GM12873 (cell line): ENCODE measurements at regions not wholly inside any gene's neighbourhood (a gene's known extent, or its start where the extent isn't known, plus 50 kb on each side); places are given as distances from the start of the nearest gene placed in this dataset.

Experiments used
- TF ChIP-seq, protein P1 (sequence below): IDR thresholded peaks from 2 replicates; pipeline ENCODE4 v1.5.1; 2012; ENCODE audit warnings: low read depth, mild to moderate bottlenecking, moderate library complexity, low read length, control low read depth; ENCODE audit not compliant: insufficient read depth; ENCODE audit errors: missing control alignments

DNA sequence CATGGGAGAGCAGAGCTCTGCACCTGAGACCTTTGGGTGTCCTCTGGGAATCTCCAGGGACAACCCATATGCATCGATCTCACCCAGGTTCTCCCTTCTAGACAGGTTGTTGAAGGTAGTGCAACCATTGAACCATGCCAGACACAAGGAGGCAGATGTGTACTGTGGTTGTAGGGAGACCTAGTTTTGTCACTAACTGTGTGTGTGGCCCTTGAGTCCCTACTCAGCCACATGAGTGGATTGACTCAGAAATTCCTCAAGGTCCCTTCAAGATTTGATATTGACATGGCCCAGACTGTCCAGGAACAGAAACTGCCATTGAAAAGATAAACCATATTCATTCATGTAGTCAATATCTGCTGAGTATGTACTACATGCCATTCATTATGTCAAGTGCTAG, 396.4 kb upstream of the CCL2 start:
- TF ChIP-seq, protein P1, sequence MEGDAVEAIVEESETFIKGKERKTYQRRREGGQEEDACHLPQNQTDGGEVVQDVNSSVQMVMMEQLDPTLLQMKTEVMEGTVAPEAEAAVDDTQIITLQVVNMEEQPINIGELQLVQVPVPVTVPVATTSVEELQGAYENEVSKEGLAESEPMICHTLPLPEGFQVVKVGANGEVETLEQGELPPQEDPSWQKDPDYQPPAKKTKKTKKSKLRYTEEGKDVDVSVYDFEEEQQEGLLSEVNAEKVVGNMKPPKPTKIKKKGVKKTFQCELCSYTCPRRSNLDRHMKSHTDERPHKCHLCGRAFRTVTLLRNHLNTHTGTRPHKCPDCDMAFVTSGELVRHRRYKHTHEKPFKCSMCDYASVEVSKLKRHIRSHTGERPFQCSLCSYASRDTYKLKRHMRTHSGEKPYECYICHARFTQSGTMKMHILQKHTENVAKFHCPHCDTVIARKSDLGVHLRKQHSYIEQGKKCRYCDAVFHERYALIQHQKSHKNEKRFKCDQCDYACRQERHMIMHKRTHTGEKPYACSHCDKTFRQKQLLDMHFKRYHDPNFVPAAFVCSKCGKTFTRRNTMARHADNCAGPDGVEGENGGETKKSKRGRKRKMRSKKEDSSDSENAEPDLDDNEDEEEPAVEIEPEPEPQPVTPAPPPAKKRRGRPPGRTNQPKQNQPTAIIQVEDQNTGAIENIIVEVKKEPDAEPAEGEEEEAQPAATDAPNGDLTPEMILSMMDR: no peak

DNA sequence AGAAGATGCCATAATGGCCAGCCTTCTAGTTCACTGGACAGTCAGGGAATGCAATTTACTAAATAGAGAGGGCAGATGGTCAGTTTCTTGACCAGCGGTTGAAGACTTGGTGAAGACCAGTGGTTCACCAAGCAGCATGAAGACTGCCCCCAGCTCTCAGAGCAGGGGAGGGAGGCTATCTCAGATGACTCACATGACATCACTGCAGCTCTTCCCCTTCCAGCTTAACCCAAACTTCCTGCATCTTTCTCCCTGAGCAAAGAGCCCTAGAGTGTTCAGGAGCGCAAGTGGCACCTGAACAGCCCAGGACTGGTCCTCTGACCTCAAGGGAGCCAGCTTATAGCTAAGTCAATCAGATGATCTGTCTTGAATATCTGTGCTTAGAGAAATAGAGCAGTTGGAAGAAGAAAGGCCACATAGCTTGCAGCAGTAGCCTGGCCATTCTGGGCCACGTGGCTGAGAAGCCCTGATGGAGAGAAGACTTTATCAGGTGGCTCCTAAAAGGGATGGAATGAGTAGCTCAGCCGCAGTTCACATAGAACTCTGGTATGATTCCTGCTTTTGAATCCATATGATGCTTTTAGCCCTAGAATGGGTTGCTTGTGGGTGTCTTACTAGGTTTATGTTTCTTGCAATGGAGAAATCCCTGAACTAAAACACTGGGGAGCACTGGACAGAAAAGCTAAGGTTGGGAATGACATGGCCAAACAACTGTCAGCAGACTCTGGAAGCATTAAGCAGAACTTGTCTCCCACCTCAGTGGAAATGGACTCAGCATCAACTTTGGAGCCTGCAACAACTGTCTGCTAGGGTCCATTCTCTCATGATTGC, 392.1 kb upstream of the CCL2 start:
- TF ChIP-seq, protein P1: no peak

DNA sequence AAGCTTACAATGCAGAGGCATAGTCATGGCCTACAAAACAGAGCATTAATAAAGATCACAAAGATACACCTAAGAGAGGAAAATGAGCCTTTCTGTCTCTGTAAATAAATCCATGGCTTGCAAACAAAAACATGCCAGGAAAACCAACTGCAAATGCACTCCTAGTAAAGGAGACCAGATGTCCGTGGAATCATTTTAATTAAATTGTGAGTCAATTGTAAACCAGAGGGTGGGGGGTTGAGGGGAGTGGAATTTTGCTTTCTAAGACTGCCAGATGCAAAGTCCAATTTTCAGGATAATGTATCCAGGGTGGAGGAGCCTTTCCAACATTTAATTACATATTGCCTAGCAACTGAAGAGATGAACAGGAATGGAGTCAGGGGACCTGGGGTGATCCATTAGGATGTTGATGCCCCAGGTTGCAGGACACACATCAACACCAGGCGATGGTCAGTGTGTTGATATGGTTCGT, 390.3 kb upstream of the CCL2 start:
- TF ChIP-seq, protein P1: no peak

DNA sequence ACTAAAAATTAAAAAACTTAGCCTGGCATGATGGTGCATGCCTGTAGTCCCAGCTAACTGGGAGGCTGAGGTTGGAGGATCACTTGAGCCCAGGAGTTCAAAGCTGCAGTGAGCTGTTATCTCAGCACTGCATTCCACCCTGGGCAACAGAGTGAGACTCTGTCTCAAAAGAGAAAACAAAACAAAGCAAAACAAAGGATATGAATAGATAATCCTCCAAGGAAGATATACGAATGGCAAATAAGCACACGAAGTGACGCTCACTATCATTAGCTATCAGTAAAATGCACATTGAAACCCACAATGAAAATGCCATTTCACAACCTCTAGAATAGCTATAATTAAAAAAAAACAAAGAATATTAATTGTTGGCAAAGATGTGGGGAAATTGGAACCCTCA, 386.2 kb upstream of the CCL2 start:
- TF ChIP-seq, protein P1: no peak

DNA sequence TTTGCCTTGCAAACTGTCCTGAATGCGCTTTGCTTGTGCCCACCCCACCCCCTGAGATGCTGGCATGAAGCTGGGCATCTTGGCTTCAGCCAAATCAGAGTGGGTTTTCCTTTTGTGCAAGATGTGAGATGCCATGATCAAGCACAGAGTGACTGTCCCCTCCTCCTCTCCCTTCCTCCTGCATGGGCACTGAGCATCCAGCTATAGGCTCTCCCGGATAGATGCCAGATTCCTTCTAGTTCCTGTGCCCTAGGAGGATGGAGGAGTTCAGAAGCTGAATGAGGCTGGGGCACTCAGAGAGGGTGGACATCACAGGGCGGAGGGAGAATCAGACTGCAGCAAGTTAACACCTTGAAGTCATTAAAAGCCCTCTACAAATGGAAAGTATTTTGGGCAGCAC, 384.1 kb upstream of the CCL2 start:
- TF ChIP-seq, protein P1: no peak

DNA sequence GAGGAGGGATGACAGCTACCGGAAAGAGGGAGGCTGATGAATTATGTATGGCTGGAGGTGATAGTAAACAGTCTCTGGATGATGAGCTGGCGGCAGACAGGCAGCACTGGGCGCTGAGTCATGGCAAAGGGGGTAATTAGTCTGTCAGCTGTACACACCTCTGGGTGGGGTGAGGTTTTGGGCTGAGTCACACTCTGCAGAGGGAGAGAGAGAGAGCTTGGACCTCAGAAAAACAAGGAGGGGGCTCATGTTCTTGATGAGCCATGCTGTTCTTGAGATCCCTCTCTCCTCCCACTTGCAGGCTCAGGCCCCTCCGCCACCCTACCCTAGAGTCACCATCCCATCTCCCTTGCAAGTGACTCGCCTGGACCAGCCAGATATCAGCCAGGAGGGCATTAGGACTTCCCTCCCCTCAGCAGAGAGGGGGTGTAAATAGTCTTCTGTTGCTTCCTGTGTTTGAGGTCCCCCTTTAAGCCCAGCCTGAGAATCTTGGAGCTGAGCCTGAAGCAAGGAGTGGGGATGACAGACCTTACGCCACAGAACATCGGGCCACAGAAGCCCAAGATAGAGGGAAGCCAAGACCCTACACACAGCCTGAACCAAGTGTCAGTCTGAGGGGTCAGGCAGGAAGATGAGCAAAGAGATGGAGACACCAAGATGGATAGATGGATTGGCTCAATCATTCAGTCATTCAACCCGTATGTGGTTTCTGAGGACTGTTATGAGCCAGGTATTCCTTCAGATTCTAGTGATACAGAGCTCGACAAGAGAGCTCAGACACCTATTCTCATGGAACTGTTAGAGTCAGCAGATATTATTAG, 383.2 kb upstream of the CCL2 start:
- TF ChIP-seq, protein P1: no peak

DNA sequence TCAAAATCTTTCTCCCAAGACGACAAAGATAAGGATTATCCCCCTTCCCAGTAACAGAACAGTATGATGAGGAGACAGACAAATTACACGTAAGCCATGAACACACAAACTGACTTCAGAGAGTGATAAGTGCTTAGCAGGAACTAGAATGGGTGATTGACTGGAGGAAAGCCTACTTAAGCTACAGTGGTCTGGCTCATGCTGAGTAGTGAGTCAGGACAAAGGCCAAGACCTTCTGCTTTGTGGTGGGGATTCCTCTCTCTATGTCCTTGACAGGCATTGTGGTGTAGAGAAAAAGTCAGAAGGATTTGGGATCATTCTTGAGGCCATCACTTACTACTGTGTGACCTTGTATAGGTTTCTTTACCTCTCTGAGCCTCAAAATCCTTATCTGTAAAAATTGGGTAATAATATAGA, 381.9 kb upstream of the CCL2 start:
- TF ChIP-seq, protein P1: no peak
